GM12865 (cell line): ENCODE measurements at regions not wholly inside any gene's neighbourhood (a gene's known extent, or its start where the extent isn't known, plus 50 kb on each side); places are given as distances from the start of the nearest gene placed in this dataset.

Source experiments
- DNase-seq: peaks from one replicate; pipeline ENCODE4 v3.0.0; 2010; ENCODE audit warnings: low read depth
- H3K4me3 ChIP-seq: 2 replicates; pipeline ENCODE4 v1.5.1; 2011; ENCODE audit warnings: mild to moderate bottlenecking, low read depth, low read length, control low read depth
- TF ChIP-seq, protein P1 (sequence below): IDR thresholded peaks from 2 replicates; pipeline ENCODE4 v1.5.1; 2011; ENCODE audit warnings: low read length, control low read depth, low read depth, inconsistent platforms; ENCODE audit not compliant: insufficient read depth; ENCODE audit errors: missing control alignments

DNA sequence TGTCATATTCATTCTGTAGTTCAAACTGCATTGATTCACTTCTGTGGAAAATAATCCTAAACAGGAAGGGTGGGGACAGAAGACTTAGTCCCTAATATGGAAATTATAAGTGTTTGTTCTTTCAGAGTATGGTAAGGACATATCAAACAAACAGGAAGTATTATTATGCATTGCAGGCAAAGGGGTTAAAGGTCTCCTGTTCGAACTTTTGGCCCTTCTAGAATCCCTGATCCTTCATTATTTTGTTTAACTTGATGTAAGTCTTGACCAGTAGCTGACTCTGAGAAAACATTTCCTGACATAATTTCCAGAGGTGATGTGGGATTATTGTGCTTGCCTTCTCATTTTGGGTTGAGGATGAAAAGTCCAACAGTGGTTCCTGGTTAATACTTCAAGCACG is 215.4 kb upstream of the ADGRL2 start:
- H3K4me3 ChIP-seq = no peak overlapping the region
- TF ChIP-seq, protein P1, sequence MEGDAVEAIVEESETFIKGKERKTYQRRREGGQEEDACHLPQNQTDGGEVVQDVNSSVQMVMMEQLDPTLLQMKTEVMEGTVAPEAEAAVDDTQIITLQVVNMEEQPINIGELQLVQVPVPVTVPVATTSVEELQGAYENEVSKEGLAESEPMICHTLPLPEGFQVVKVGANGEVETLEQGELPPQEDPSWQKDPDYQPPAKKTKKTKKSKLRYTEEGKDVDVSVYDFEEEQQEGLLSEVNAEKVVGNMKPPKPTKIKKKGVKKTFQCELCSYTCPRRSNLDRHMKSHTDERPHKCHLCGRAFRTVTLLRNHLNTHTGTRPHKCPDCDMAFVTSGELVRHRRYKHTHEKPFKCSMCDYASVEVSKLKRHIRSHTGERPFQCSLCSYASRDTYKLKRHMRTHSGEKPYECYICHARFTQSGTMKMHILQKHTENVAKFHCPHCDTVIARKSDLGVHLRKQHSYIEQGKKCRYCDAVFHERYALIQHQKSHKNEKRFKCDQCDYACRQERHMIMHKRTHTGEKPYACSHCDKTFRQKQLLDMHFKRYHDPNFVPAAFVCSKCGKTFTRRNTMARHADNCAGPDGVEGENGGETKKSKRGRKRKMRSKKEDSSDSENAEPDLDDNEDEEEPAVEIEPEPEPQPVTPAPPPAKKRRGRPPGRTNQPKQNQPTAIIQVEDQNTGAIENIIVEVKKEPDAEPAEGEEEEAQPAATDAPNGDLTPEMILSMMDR = no peak
- no peak for DNase-seq

- H3K4me3 ChIP-seq = no peak overlapping the region
- no peak for DNase-seq
- TF ChIP-seq, protein P1 = no peak
Measured at GRCh38 chr1:81584398-81584797, 216.3 kb upstream of the ADGRL2 start.

DNA sequence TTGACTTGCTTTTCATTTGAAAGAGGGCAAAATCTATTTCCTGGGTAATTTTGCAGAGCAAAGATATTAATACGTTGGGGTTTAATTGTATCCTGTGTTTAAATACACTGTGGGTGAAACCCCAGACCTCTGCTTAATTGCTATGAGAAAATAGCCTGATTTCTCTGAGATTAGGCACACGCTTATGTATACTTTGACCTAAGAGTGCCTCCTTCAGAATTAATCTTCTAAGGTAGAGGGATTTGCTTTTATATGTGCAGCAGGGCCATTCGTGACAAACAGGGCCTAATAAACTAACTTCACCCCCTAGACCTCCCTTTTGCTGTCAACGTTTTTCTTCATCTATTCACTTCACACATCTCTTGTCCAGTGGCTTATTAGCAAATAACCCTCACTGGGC is 216.9 kb upstream of the ADGRL2 start:
- no peak overlapping the region for H3K4me3 ChIP-seq
- TF ChIP-seq, protein P1 = no peak
- no peak for DNase-seq

DNA sequence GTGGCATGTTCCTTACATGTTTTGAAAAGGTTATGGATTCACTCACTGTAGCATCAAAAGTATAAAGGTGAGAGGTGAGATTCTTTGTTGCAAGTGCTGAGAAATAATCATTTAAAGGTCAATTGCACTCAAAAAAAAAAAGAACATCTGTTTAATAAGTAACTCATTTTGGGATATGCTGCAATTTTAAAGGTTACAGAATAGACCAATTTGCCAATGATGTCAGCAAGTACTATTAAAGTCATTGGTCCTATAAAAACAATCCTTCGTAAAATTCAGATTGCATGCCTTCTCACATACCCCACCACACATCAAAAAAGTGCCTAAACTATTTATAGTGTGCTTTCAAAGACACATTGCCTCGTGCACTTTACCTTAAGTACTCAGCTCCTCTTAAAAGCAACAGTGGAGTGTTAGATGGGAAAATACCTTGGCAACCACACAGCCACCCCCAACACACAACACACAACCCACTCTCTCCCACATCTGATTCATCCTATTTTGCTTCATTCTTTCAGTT is 218.2 kb upstream of the ADGRL2 start:
- peak; percentile 22 for DNase-seq
- TF ChIP-seq, protein P1 = no peak
- no peak overlapping the region for H3K4me3 ChIP-seq

- H3K4me3 ChIP-seq = no peak overlapping the region
- DNase-seq = no peak
- TF ChIP-seq, protein P1 = no peak
Measured at GRCh38 chr1:81578867-81579266, 221.9 kb upstream of the ADGRL2 start.

DNA sequence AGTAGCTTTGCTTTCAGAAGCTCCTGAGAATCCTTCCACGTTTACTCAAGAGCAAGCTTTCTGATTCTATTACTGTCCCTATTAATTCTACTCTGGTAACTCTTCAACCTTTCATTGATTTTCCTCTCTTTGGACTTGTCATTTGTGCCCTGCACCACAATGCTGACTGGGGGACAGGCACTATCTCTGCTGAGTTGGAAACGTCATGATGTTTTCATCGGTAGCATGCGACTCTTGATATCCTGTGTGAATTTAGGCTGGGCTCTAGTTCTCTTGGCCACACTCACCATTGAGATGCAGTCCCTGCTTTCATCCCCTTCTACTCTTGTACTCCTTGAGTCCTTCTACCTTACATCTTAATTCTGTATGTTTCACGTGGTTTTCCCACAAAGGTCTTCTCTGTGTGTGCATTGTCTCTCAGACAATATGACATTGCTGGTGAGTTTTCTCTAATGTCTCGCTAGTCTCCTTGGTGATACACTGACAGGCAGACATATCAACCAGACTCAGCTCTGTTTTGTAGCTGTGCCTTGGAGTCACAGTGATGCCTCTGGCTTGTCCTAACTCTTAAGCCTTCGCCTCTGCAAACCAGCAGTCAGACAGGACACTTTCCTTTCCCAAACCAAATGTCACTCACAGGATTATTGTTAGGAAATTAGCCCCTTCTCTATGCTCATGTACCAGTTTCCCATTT is 223.6 kb upstream of the ADGRL2 start:
- H3K4me3 ChIP-seq = no peak overlapping the region
- DNase-seq = no peak
- TF ChIP-seq, protein P1 = no peak

DNA sequence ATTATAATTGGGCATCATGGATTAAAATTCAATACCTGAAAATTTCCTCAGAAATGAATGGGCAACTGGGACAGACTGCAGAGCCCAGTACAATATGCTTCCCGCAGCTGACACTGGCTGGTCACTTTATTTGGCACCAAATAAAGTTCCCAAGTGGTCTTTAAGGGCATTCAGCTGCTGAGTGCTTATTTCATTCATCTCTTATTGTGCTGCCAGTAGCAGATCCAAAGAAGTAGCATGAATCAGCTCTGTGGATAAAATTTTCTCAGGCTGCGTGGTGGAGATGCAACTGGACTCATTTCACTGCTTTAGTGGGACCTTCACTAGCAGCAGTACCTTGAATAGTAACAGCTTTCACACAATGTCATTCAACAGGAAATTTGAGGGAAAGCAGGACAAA is 226.3 kb upstream of the ADGRL2 start:
- no peak overlapping the region for H3K4me3 ChIP-seq
- no peak for DNase-seq
- TF ChIP-seq, protein P1 = no peak
